ENCODE measurements at regions not wholly inside any gene's neighbourhood (a gene's known extent, or its start where the extent isn't known, plus 50 kb on each side); places are given as distances from the start of the nearest gene placed in this dataset.

DNA sequence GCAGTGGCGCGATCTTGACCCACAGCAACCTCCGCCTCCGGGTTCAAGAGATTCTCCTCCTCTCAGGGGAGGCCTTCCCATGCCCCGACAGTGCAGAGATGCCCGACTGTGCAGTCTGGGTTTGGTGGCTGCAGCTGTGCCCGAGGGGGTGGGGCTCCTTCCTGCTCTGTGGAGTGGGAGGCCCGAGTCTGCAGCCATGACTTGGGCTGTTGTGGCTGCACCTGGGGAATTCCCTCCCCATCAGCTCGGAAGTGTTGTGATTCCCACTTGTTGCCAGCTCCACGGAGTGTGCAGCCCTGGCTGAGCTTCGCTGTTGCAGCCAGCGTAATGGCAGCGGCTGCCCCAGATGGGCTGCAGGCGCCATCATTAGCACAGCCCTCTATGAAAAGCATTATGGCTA lies 66.4 kb upstream of the SMIM36 start:
- Histone ChIP-seq H3K4me1 (ENCODE audit: control insufficient read depth, extremely low read depth, insufficient read depth, low read length) (peaks cover 14% of the 10 kb centered on the region), H3K27ac (ENCODE audit: insufficient read depth, low read depth, low read length) (no peak overlapping the region), H3K79me2 (ENCODE audit: control insufficient read depth, insufficient read depth, low read length) (no peaks in the 10 kb centered on the region), H3K9ac (replicated peaks; ENCODE audit: extremely low read depth, insufficient read depth, low read length) (no peak overlapping the region), H3K9me1 (replicated peaks; ENCODE audit: control insufficient read depth, extremely low read depth, insufficient read depth, low read length) (no peaks in the 10 kb centered on the region), H4K20me1 (replicated peaks; ENCODE audit: control insufficient read depth, extremely low read depth, insufficient read depth, low read length) (no peaks in the 10 kb centered on the region), H2AFZ (ENCODE audit: low read depth, low read length) (peak overlapping the region; percentile 48), H3K27me3 (ENCODE audit: control insufficient read depth in 2 of 2, insufficient read depth in 2 of 2, low read length in 2 of 2) (no peaks in the 10 kb centered on the region), H3K9me3 (replicated peaks; ENCODE audit: control insufficient read depth, insufficient read depth, low read length) (no peaks in the 10 kb centered on the region), H3K4me3 (replicated peaks in 1 of 3; ENCODE audit: insufficient read depth in 1 of 3, low read depth in 1 of 3, low read length in 3 of 3) (no peak overlapping the region), H3K36me3 (ENCODE audit: control insufficient read depth in 2 of 2, extremely low read depth in 1 of 2, insufficient read depth in 2 of 2, low read length in 2 of 2) (no peaks in the 10 kb centered on the region), H3K4me2 (ENCODE audit: insufficient read depth, low read length) (no peak overlapping the region)
- POLR2A ChIA-PET: no interaction called here
- BruUV-seq (replicated peaks): no TSS peak
- TF ChIP-seq JUN (IDR thresholded peaks at IDR 0.05; ENCODE audit: borderline replicate concordance, insufficient read depth, insufficient read length, low read depth): no peak
- TF ChIP-seq, protein P1, sequence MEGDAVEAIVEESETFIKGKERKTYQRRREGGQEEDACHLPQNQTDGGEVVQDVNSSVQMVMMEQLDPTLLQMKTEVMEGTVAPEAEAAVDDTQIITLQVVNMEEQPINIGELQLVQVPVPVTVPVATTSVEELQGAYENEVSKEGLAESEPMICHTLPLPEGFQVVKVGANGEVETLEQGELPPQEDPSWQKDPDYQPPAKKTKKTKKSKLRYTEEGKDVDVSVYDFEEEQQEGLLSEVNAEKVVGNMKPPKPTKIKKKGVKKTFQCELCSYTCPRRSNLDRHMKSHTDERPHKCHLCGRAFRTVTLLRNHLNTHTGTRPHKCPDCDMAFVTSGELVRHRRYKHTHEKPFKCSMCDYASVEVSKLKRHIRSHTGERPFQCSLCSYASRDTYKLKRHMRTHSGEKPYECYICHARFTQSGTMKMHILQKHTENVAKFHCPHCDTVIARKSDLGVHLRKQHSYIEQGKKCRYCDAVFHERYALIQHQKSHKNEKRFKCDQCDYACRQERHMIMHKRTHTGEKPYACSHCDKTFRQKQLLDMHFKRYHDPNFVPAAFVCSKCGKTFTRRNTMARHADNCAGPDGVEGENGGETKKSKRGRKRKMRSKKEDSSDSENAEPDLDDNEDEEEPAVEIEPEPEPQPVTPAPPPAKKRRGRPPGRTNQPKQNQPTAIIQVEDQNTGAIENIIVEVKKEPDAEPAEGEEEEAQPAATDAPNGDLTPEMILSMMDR (IDR thresholded peaks at IDR 0.05; ENCODE audit: extremely low read depth in 1 of 2, insufficient read depth in 1 of 2, low read depth in 1 of 2, low read length in 2 of 2): no peak
- TF ChIP-seq GATA2 (IDR thresholded peaks at IDR 0.05; ENCODE audit: insufficient read depth, insufficient read length, low read depth, low read length): no peak
- TF ChIP-seq POLR2A (IDR thresholded peaks at IDR 0.05; ENCODE audit: low read depth, low read length): no peak
- no peak for TF ChIP-seq FOS (IDR thresholded peaks at IDR 0.05; ENCODE audit: borderline replicate concordance, insufficient read depth, low read length)
- intact Hi-C loops (cut with micrococcal nuclease) (no loop called here), dilution Hi-C loops (cut with MboI; ENCODE audit: extremely low pct_ligation_motif_present, low sequenced_read_pairs) (no loop called here)
- DNase-seq (ENCODE audit: low read depth, low spot score): no peak
- CTCF ChIA-PET: interaction anchor here (1.2 to 2.4 kb wide), 4 partner anchors 12 to 64 kb away, joined by 4 to 22 read pairs (median 7); no protein-coding TSS in a partner anchor
- no peak for FAIRE-seq

DNA sequence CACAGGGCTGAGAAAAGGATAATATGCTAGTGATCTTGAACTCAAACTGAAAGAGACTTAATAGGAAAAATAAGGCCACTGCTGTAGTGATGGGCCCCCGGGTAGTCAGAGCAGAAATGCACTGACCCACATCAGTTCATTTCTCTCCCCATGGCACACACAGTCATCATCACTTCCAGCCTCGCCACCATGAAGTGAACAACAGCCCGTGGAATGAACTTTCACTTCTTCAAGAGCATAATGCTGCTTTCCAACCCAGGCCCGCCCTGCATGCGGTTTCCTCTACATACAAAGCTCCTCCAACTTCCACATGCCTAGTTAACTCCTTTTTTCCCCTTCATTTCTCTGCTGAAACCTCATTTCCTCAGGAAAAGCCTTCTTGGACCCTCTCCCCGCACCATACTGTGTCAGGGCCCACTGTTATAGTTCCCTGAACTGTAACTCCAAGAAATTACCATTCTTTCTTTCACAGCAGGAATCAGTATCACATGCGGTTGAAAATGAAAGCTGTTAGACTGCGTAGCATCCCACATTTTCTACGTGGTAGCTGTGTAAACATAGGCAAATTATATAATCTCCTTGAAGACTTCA lies 65.8 kb upstream of the SMIM36 start:
- Histone ChIP-seq H3K4me2 (ENCODE audit: insufficient read depth, low read length) (peak overlapping the region; percentile 70), H3K27me3 (ENCODE audit: control insufficient read depth in 2 of 2, insufficient read depth in 2 of 2, low read length in 2 of 2) (no peaks in the 10 kb centered on the region), H3K9me1 (replicated peaks; ENCODE audit: control insufficient read depth, extremely low read depth, insufficient read depth, low read length) (no peaks in the 10 kb centered on the region), H3K4me3 (replicated peaks in 1 of 3; ENCODE audit: insufficient read depth in 1 of 3, low read depth in 1 of 3, low read length in 3 of 3) (peak overlapping the region in 1 of 3 experiments; percentile 24), H3K36me3 (ENCODE audit: control insufficient read depth in 2 of 2, extremely low read depth in 1 of 2, insufficient read depth in 2 of 2, low read length in 2 of 2) (no peaks in the 10 kb centered on the region), H4K20me1 (replicated peaks; ENCODE audit: control insufficient read depth, extremely low read depth, insufficient read depth, low read length) (no peaks in the 10 kb centered on the region), H3K4me1 (ENCODE audit: control insufficient read depth, extremely low read depth, insufficient read depth, low read length) (peaks cover 14% of the 10 kb centered on the region), H3K9me3 (replicated peaks; ENCODE audit: control insufficient read depth, insufficient read depth, low read length) (no peaks in the 10 kb centered on the region), H3K9ac (replicated peaks; ENCODE audit: extremely low read depth, insufficient read depth, low read length) (peak overlapping the region; percentile 65), H3K27ac (ENCODE audit: insufficient read depth, low read depth, low read length) (peak overlapping the region; percentile 66), H2AFZ (ENCODE audit: low read depth, low read length) (peak overlapping the region; percentile 91), H3K79me2 (ENCODE audit: control insufficient read depth, insufficient read depth, low read length) (no peaks in the 10 kb centered on the region)
- ChIA-PET POLR2A (interaction anchor here (0.9 kb wide), 1 partner anchor 26 kb away, joined by 3 read pairs; no protein-coding TSS in a partner anchor), CTCF (interaction anchor here (1.0 to 2.4 kb wide), 8 partner anchors 12 to 65 kb away, joined by 3 to 22 read pairs (median 5); no protein-coding TSS in a partner anchor)
- DNase-seq (ENCODE audit: low read depth, low spot score) (peak; percentile 61), FAIRE-seq (peak; percentile 26)
- dilution Hi-C loops (cut with MboI; ENCODE audit: extremely low pct_ligation_motif_present, low sequenced_read_pairs) (no loop called here), intact Hi-C loops (cut with micrococcal nuclease) (no loop called here)
- no TSS peak for BruUV-seq (replicated peaks)
- no peak for TF ChIP-seq POLR2AphosphoS5 (IDR thresholded peaks at IDR 0.05; ENCODE audit: insufficient read depth, low read depth, low read length)
